Ammon's horn (tissue), 1 donor: ENCODE measurements at regions not wholly inside any gene's neighbourhood (a gene's known extent, or its start where the extent isn't known, plus 50 kb on each side); places are given as distances from the start of the nearest gene placed in this dataset.
"Not testable (repeated sequence)": the region's sequence is repeated elsewhere in the genome, so short reads cannot be mapped to it uniquely, and the experiment has no call there.

Experiments used
- DNase-seq: peaks from one replicate; pipeline ENCODE4 v3.0.0-alpha.2; 2016; ENCODE audit warnings: low spot score

- DNase-seq: no peak
Observed at GRCh38 chr10:123221418-123221817, 67.2 kb downstream of the BUB3 start.

- no peak for DNase-seq
Observed at GRCh38 chr10:123222832-123223231, 68.6 kb downstream of the BUB3 start.

GRCh38 chr10:123227706-123228105, 73.5 kb downstream of the BUB3 start:
- DNase-seq: no peak

DNA sequence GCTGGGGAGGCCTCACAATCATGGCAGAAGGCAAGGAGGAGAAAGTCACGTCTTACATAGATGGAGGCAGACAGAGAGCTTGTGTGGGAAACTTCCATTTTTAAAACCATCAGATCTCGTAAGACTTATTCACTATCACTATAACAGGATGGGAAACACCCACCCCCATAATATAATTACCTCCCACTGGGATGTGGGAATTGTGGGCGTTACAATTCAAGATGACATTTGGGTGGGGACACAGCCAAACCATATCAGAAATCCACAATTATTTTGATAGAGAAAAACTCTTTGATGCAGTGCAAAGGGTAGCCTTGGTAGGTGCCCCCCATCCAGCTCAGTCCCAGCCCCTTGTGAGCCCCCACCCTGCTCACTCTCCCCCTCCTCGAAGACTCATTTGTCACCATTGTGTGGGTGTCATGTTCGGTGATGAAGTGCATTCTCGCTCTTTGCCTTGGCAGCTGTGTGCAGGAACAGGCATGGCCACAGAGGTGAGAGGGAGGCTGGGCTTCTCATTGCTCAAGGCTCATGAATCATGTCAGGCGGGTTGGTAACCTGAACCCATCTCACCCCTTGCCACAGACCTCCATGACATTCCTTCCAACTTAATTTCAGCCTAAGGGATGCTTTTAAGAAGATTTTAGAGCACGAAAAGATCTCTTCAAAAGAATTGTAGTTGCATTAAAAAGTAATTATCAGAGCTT, 75.9 kb downstream of the BUB3 start:
- no peak for DNase-seq

DNA sequence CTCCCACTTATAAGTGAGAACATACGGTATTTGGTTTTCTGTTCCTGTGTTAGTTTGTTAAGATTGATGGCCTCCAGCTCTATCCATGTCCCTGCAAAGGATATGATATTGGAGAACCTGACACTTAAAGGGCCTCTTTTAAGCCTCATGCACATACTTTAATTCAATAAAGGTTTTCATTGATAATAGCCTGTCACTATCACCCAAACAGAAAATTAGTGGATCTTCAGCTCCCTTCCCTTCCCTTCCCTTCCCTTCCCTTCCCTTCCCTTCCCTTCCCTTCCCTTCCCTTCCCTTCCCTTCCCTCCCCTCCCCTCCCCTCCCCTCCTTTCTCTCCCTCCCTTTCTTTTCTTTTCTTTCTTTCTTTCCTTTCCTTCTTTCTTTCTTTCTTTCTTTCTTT, 78.7 kb downstream of the BUB3 start:
- not testable (repeated sequence) for DNase-seq

- DNase-seq: not testable (repeated sequence)
Observed at GRCh38 chr10:123235014-123235413, 80.8 kb downstream of the BUB3 start.

DNA sequence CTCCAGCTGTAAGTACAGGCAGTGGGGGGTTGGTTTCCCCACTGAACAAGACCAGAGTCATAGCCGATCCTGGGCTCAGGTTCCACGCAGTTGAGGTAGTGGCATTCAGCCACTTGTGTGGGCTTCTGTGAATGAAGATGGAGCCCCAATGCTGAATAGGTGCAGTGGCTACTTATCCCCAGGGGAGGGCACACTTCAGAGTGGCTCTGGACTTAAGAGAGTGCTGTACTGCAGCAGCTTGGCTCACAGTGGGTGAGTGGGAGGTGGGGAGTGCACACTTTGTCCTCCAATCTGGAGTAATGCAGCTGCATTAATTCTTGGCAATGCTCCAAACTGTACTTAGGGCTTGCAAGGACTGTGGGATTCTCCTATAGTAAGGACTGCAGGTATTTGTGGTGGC, 81.9 kb downstream of the BUB3 start:
- no peak for DNase-seq

- DNase-seq: no peak
Observed at GRCh38 chr10:123240250-123240649, 86.0 kb downstream of the BUB3 start.

DNA sequence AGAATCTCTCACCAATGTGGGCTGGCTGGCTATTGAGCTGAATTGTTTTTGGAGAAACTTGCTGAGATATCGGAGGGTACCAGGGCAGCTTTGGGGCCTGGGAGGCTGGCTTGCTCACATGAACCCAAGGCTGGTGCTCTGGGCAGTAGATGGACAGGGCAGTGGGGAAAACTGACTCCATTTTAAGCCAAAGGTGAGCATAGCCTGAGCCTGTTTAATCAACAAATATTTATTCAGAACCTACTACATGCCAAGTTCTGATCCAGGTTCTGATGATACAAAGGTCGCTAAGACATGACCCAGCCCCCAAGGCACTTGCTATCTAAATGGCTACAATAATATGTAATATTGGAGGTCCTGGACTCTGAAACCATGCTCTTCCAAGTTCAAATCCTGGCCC, 86.6 kb downstream of the BUB3 start:
- DNase-seq: no peak

DNA sequence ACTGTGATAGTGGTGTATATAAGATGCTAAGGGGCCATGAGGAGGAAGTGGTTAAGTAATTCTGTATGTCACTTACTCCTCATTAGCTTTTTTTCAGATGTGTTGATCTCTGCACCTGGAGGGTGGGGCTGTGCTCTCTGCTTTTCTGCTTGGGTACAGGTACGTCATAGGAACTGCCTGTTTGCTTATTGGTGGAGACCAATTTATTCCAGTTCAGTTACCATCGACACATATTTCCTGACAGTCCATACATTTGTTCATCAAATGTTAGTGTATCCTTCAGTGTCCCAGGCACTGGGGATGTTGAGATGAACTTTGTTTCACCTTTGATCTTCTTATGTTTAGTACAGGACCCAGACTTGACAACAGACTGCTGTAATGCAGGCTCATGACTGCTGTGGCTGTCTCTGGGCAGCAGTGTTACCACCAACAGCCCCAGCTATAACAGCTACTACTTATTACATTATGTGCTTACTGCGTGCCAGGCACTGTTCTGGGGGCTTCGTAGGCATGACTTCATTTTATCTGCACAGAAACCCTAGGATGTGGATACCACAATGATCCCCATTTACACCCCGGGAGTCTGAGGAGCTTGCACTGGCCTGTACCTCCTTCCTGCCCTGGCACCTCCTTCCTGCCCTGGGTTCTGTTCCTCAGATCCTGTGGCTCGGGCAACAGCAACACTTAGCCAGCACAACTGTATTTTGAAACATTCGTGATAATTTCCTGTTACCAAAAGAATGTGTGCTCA, 87.4 kb downstream of the BUB3 start:
- no peak for DNase-seq

GRCh38 chr10:123244747-123245146, 90.5 kb downstream of the BUB3 start:
- no peak for DNase-seq

DNA sequence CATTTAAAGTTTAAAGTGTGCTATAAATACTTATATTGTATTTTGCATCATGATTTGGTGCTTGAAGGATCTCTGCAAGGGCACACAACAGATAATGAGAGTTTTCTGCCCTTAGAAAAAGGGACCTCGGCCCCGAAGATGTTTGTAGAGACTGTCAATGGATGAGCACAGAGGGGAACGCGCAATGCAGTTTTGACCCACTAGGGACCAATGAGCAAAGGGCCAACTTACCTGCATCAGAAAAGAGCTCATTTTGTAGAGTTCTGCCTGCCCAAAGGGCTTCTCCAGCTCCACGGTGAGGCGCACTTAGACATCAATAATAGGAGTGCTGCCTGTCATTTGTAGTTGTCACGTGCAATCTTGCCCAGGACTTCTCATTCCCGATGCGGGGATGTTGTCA, 91.1 kb downstream of the BUB3 start:
- no peak for DNase-seq

DNA sequence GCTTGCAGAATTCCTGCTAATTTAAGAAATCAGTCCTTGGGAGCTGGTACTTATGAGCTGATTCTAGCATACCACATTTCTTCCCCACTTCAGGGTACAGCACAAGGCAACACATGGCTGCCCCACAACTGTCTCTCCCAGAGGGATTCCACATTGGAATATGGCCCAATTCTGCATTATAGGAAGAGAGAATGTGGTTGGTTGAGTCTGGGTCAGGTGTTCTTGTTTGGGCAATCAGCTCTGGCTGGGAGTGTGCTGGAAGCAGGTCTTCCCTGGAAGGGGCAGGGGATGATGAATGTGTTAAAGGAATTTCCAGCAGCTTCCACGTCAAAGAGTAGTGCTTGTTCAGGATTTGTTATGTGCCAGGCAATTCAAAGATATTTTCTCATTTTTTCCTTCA, 95.7 kb downstream of the BUB3 start:
- DNase-seq: no peak

- DNase-seq: no peak
Observed at GRCh38 chr10:123250640-123251039, 96.4 kb downstream of the BUB3 start.

DNA sequence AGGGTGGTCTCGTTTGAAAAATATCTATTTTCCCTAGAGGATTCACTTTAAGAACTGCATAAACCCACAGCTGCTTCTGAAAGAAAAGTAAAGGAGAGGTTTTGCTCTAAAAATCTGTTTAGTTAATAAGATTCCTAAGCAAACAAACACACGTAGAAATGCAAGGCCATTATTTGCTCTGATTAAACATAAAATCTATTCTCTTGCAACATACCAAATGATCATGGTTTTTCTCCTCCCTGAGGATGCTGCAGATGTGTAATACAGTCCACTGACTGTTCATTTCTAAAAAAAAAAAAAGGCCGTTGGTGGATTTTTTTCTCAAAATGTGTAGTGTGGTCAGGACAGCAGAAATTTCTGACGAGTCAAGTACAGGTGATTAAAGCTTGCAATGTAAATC, 98.6 kb downstream of the BUB3 start:
- DNase-seq: no peak

DNA sequence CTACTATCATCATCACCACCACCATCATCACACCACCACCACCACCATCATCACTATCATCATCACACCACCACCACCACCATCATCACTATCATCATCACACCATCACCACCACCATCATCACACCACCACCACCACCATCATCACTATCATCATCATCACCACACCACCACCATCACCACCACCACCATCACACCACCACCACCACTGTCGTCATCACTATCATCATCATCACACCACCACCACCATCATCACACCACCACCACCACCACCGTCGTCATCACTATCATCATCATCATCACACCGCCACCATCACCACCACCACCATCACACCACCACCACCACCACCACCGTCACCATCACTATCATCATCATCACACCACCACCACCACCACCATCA, 100.1 kb downstream of the BUB3 start:
- DNase-seq: not testable (repeated sequence)

- DNase-seq: no peak
Observed at GRCh38 chr10:123257904-123258456, 103.8 kb downstream of the BUB3 start.

DNA sequence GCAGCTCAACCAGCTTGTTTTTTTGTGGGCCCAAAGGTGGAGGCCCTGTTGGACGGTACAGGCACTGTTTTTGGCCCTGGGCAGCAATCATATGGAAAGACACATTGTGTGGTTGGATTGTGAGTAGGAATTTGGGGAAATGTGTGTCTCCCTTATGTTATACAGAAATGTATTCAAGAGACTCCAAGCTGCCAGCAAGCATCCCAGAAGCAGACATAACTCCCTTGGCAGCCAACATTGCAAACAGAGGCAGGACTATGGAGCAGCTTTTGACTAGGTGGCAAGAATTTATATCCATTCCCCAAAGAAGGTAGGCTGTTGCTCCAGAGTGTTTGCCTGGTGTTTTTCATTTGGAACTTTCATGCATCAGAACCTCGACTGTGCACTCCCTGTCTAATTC, 104.9 kb downstream of the BUB3 start:
- no peak for DNase-seq

DNA sequence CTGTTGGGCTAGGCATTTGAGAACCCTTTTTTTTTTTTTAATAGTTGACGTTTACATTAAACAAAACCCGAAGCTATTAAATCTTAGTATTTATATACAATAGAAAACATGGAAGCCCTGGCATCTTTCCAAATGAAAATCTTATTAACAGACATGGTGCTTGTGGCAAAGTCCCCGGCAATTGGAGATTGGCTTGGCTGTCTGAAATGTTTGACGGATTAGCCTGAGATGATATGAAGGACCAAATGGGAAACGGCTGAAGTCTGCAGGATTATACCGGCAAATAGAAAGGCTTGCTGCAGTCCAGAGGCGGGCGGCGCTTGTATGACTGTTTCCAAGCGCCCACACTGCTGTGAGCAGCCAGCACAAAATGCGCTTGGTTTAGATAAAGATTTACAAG, 105.6 kb downstream of the BUB3 start:
- DNase-seq: no peak

DNA sequence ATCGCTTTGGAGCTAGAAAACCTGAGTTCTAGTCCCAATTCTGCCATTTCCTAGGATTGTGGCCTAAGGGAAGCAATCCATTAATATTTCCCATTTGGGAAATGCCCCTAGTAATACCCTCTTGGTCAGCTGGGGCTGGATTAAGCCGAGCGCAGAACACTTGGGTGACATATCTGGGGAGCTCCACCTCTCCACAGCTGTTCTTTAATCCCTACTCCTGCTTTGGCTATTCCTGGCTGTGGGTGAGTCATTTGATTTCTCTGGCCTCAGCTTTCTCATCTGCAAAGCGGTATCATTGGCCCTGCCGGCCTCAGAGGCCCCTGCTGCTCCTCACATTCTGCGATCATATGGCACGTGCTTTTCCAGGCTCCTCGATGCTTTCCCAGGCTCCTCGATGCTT, 108.3 kb downstream of the BUB3 start:
- DNase-seq: no peak

DNA sequence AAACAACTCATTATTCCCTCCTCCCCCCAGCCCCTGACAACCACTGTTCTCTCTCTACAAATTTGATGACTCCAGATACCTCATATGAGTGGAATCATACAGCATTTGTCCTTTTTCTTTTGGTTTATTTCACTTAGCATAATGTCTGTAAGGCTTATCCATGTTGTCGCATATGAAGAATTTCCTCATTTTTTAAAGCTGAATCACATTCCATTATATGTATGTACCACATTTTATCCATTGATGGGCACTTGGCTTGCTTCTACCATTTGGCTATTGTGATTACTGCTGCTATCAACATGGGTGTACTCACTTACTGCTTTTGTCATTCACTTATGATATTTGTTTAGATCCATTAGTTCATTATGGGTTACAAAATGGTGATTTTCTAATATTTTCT, 112.8 kb downstream of the BUB3 start:
- no peak for DNase-seq

GRCh38 chr10:123269017-123269552, 114.9 kb downstream of the BUB3 start:
- DNase-seq: no peak

- DNase-seq: no peak
Observed at GRCh38 chr10:123269675-123270074, 115.5 kb downstream of the BUB3 start.
